B cell (primary cell): ENCODE measurements at regions not wholly inside any gene's neighbourhood (a gene's known extent, or its start where the extent isn't known, plus 50 kb on each side); places are given as distances from the start of the nearest gene placed in this dataset.

ENCODE experiments used
- ATAC-seq: fragments of 200-7000 bp; cut with Tn5 transposase; one replicate; pipeline ENCODE4 v1.10.0; 2021; ENCODE audit warnings: low read depth, mild to moderate bottlenecking, moderate number of reproducible peaks, moderate library complexity
- CTCF ChIA-PET: fragments of 350-600 bp; sonication (Branson Sonifier 250); formaldehyde crosslinking; loops from one replicate; lab custom pipeline; 2021; ENCODE audit warnings: antibody characterized with exemption, inconsistent platforms; lab: Charles Lee
- POLR2A ChIA-PET: fragments of 350-600 bp; sonication (Branson Sonifier 250); formaldehyde crosslinking; loops from one replicate; lab custom pipeline; 2021; ENCODE audit warnings: antibody characterized with exemption; lab: Charles Lee
- DNase-seq: peaks from one replicate; pipeline ENCODE4 v3.0.0; 2013
- H2AFZ ChIP-seq: 2 replicates; pipeline ENCODE4 v1.6.1; 2012; ENCODE audit warnings: mild to moderate bottlenecking, low read depth, low read length; ENCODE audit not compliant: insufficient read depth, poor library complexity, severe bottlenecking
- H3K27ac ChIP-seq, 2 donors: 1 replicate in 1 of 2; 2 replicates in 1 of 2; pipeline ENCODE4 v1.5.1; 2012 to 2013; ENCODE audit warnings: low read length in 2 of 2, mild to moderate bottlenecking in 2 of 2, moderate library complexity in 1 of 2
- H3K27me3 ChIP-seq, 4 experiments: fragments of 200-600 bp in 1 of 4; sonication (generic) in 1 of 4; replicated peaks in 1 of 4; 1 replicate in 2 of 4; 2 replicates in 2 of 4; pipeline versions ENCODE4 v1.6.1 to v1.7.0; 2013 to 2016; ENCODE audit warnings: low read length in 3 of 4, mild to moderate bottlenecking in 2 of 4, mixed read lengths in 1 of 4, moderate library complexity in 1 of 4; ENCODE audit not compliant: insufficient read depth in 4 of 4, control insufficient read depth in 3 of 4; ENCODE audit errors: control extremely low read depth in 1 of 4
- H3K36me3 ChIP-seq, 2 experiments: replicated peaks in 1 of 2; 1 replicate in 1 of 2; 2 replicates in 1 of 2; pipeline versions ENCODE4 v1.6.1 to v1.7.1; 2013; ENCODE audit warnings: low read length in 1 of 2; ENCODE audit not compliant: insufficient read depth in 2 of 2, control insufficient read depth in 1 of 2; ENCODE audit errors: control extremely low read depth in 1 of 2, extremely low read depth in 1 of 2
- H3K4me1 ChIP-seq, 2 donors: fragments of 200-600 bp in 1 of 2; sonication (generic) in 1 of 2; 1 replicate in 1 of 2; 2 replicates in 1 of 2; pipeline versions ENCODE4 v1.5.1 to v1.6.1; 2013 to 2017; ENCODE audit warnings: low read length in 2 of 2; ENCODE audit not compliant: control insufficient read depth in 2 of 2, insufficient read depth in 2 of 2
- H3K4me2 ChIP-seq: replicated peaks from 2 replicates; pipeline ENCODE3; 2012; ENCODE audit warnings: mild to moderate bottlenecking, low read depth, low read length; ENCODE audit not compliant: poor library complexity, severe bottlenecking
- H3K4me3 ChIP-seq, 5 experiments: fragments of 200-600 bp in 1 of 5; sonication (generic) in 1 of 5; 1 replicate in 3 of 5; 2 replicates in 2 of 5; pipeline versions ENCODE4 v1.5.1 to v1.7.0; 2011 to 2016; ENCODE audit warnings: low read length in 4 of 5, mild to moderate bottlenecking in 4 of 5, low read depth in 2 of 5, control low read depth in 1 of 5, moderate library complexity in 1 of 5; ENCODE audit not compliant: insufficient read depth in 1 of 5; ENCODE audit errors: control extremely low read depth in 1 of 5, extremely low read depth in 1 of 5
- H3K79me2 ChIP-seq: fragments of 200-600 bp; sonication (generic); one replicate; pipeline ENCODE4 v1.6.0; 2016; ENCODE audit warnings: low read length; ENCODE audit not compliant: control insufficient read depth, insufficient read depth
- H3K9ac ChIP-seq: fragments of 200-600 bp; sonication (generic); 2 replicates; pipeline ENCODE4 v1.6.1; 2017; ENCODE audit warnings: mild to moderate bottlenecking, low read length, moderate library complexity
- H3K9me3 ChIP-seq, 3 donors: one replicate each; pipeline versions ENCODE4 v1.6.1 to v1.7.1; 2013; ENCODE audit warnings: low read length in 2 of 3; ENCODE audit not compliant: control insufficient read depth in 2 of 3, insufficient read depth in 1 of 3; ENCODE audit errors: control extremely low read depth in 1 of 3
- H4K20me1 ChIP-seq: 2 replicates; pipeline ENCODE4 v1.6.0; 2012; ENCODE audit warnings: mild to moderate bottlenecking, low read length; ENCODE audit not compliant: insufficient read depth, control insufficient read depth, poor library complexity, severe bottlenecking
- H3K27ac Mint-ChIP-seq: one replicate; pipeline ENCODE4 v1.8.0; 2021; ENCODE audit warnings: mixed read lengths
- H3K27me3 Mint-ChIP-seq: one replicate; pipeline ENCODE4 v1.8.0; 2021; ENCODE audit warnings: mixed read lengths
- H3K4me1 Mint-ChIP-seq: one replicate; pipeline ENCODE4 v1.8.0; 2021; ENCODE audit warnings: mixed read lengths
- H3K4me3 Mint-ChIP-seq: one replicate; pipeline ENCODE4 v1.8.0; 2021; ENCODE audit warnings: mixed read lengths
- H3K9me3 Mint-ChIP-seq: one replicate; pipeline ENCODE4 v1.8.0; 2022; ENCODE audit warnings: mixed read lengths; ENCODE audit not compliant: insufficient read depth
- CTCF ChIP-seq: fragments of 200-600 bp; IDR thresholded peaks from one replicate; pipeline ENCODE4 v1.8.0; 2022; ENCODE audit warnings: antibody characterized with exemption, mild to moderate bottlenecking
- EZH2 ChIP-seq: IDR thresholded peaks from 2 replicates; pipeline ENCODE4 v1.6.1; 2012; ENCODE audit warnings: borderline replicate concordance, low read depth, mild to moderate bottlenecking, moderate library complexity, low read length; ENCODE audit not compliant: insufficient read depth, poor library complexity, severe bottlenecking
- WGBS: methylation state at CpG from one replicate; pipeline ENCODE4 v1.1.5; 2013; ENCODE audit warnings: missing lambda C conversion rate; ENCODE audit not compliant: insufficient coverage; 5-methylcytosine and 5-hydroxymethylcytosine counted together
- intact Hi-C: fragments of 100-400 bp; cut with micrococcal nuclease; formaldehyde crosslinking; loops from one replicate; pipeline ENCODE4 v1.10.0; 2022

GRCh38 chr21:16476056-16476825 lies 746.5 kb downstream of the USP25 start:
- CTCF ChIA-PET = no interaction called here
- Histone ChIP-seq H3K4me1 (no peaks in the 10 kb centered on the region), H4K20me1 (no peaks in the 10 kb centered on the region), H2AFZ (no peak overlapping the region), H3K36me3 (no peaks in the 10 kb centered on the region), H3K4me3 (no peak overlapping the region), H3K79me2 (no peaks in the 10 kb centered on the region), H3K27ac (no peak overlapping the region), H3K9me3 (no peaks in the 10 kb centered on the region), H3K9ac (no peak overlapping the region), H3K27me3 (no peaks in the 10 kb centered on the region), H3K4me2 (no peak overlapping the region)
- peaks cover 3% of the 10 kb centered on the region for H3K9me3 Mint-ChIP-seq
- WGBS = no CpG with 5 or more reads among the region's 2 CpGs
- no peak for TF ChIP-seq CTCF
- intact Hi-C loops = no loop called here
- H3K27ac Mint-ChIP-seq = no peak overlapping the region
- no peaks in the 10 kb centered on the region for H3K27me3 Mint-ChIP-seq
- no peak for ATAC-seq
- POLR2A ChIA-PET = no interaction called here
- H3K4me3 Mint-ChIP-seq = no peak overlapping the region
- DNase-seq = no peak
- no peaks in the 10 kb centered on the region for H3K4me1 Mint-ChIP-seq

- no peak overlapping the region for H3K4me2 ChIP-seq
- POLR2A ChIA-PET = no interaction called here
- ATAC-seq (no peak), DNase-seq (no peak)
- H3K4me3 ChIP-seq = no peak overlapping the region
- no peaks in the 10 kb centered on the region for H3K36me3 ChIP-seq
- intact Hi-C loops = no loop called here
- Mint-ChIP-seq H3K9me3 (peaks cover 7% of the 10 kb centered on the region), H3K27me3 (no peaks in the 10 kb centered on the region), H3K4me1 (no peaks in the 10 kb centered on the region), H3K4me3 (no peak overlapping the region), H3K27ac (no peak overlapping the region)
- H3K9ac ChIP-seq = no peak overlapping the region
- H3K79me2 ChIP-seq = no peaks in the 10 kb centered on the region
- no peaks in the 10 kb centered on the region for H3K4me1 ChIP-seq
- no peaks in the 10 kb centered on the region for H3K27me3 ChIP-seq
- no peak overlapping the region for H2AFZ ChIP-seq
- H3K9me3 ChIP-seq = no peaks in the 10 kb centered on the region
- CTCF ChIA-PET = no interaction called here
- TF ChIP-seq EZH2 (no peak), CTCF (no peak)
- no peak overlapping the region for H3K27ac ChIP-seq
- WGBS = no CpG with 5 or more reads among the region's 2 CpGs
- H4K20me1 ChIP-seq = no peaks in the 10 kb centered on the region
Observed at GRCh38 chr21:16488042-16488441, 758.3 kb downstream of the USP25 start.
